ENCODE measurements at regions not wholly inside any gene's neighbourhood (a gene's known extent, or its start where the extent isn't known, plus 50 kb on each side); places are given as distances from the start of the nearest gene placed in this dataset.

DNA sequence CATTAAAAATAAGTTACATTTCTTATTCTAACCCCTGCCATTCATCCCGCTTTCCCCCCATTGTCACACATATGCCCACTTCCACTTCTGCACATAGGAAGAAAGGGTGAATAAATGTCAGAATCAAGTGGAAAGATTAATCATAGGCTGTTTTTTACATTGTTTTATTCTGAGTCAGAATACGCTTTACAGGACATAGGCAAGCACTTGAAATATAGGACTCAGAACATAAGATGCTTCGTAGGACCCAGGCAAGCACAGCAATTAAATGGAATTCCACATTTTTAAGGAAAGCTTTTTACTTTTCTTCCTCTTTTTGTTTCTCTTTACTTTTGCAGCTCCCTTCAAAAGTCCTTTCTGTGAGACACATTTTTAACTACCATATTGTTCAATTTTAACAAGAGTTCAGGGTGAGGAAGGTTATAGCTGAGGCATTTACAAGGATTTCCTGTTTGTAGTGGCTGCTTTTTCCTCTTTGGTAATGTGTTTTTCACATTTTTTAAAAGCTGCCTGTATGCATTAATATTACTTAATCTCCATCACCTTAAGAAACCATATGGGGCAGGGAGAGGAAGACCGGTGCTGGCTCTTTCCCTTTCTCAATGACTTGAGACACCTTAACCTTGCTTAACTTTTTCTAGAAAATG, 130.0 kb downstream of the TES start:
- Histone ChIP-seq H3K9me3 (ENCODE audit: control insufficient read depth in 5 of 5, low read length in 5 of 5) (no peaks in the 10 kb centered on the region), H3K27ac (ENCODE audit: low read depth, low read length) (peak overlapping the region; percentile 76), H3K4me1 (ENCODE audit: control insufficient read depth in 5 of 5, insufficient read depth in 5 of 5, low read length in 5 of 5) (peaks cover 0 to 23% (median 17%) of the 10 kb centered on the region in 5 donors), H3K27me3 (ENCODE audit: control insufficient read depth in 5 of 5, insufficient read depth in 4 of 5, low read length in 5 of 5) (no peaks in the 10 kb centered on the region), H3K4me3 (ENCODE audit: low read depth in 1 of 5, low read length in 5 of 5) (no peak overlapping the region), H3K9ac (ENCODE audit: low read length in 5 of 5) (no peak overlapping the region), H3K36me3 (ENCODE audit: control insufficient read depth in 5 of 5, insufficient read depth in 5 of 5, low read length in 5 of 5) (no peaks in the 10 kb centered on the region)

DNA sequence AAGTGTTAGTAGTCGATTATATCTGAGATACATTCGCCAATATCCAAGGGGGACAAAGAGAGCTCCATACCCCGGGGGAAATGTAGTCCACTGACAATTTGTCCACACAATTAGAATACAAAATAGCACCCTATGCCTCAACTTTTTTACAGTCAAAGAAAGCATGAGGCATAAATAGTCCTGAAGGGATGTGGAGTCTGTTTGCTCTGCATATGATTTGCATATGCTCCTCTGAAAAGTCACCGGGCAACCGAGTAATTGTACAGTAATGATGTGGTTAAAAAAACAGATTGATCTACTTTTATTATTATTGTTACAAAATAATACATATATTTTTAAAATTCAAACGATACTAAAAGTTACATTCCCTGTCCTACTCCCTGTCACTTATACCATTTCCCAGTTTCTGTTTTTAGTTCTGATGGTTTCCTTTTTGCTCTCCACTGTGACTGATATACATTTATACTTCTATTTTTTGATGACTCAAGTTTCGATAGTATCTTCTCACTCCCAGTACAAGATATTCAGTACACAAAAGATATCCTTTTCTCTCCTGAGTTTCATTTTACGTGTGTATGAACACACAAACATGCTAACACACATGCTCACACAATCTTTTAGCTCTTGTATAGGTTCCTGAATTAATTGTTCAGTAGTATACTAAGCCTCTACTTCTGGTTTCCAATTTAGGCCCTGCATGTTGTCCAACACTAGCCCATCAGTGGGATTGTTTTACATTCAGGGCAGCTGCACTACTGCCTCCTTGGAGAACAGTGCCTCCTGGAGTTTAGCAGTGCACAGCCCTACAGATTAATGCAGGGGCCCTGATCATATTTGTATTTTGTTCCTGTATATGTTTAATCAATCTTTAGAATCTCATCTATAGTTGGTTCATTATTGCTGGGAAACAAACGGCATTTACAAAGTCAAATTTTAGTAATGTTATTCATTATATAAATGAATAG, 130.9 kb downstream of the TES start:
- Histone ChIP-seq H3K36me3 (ENCODE audit: control insufficient read depth in 5 of 5, insufficient read depth in 5 of 5, low read length in 5 of 5) (no peaks in the 10 kb centered on the region), H3K27ac (ENCODE audit: low read depth, low read length) (peak overlapping the region; percentile 76), H3K4me1 (ENCODE audit: control insufficient read depth in 5 of 5, insufficient read depth in 5 of 5, low read length in 5 of 5) (peaks cover 0 to 23% (median 17%) of the 10 kb centered on the region in 5 donors), H3K4me3 (ENCODE audit: low read depth in 1 of 5, low read length in 5 of 5) (no peak overlapping the region), H3K27me3 (ENCODE audit: control insufficient read depth in 5 of 5, insufficient read depth in 4 of 5, low read length in 5 of 5) (no peaks in the 10 kb centered on the region), H3K9me3 (ENCODE audit: control insufficient read depth in 5 of 5, low read length in 5 of 5) (peaks cover 0 to under 1% (median 0%) of the 10 kb centered on the region in 5 donors), H3K9ac (ENCODE audit: low read length in 5 of 5) (no peak overlapping the region)

DNA sequence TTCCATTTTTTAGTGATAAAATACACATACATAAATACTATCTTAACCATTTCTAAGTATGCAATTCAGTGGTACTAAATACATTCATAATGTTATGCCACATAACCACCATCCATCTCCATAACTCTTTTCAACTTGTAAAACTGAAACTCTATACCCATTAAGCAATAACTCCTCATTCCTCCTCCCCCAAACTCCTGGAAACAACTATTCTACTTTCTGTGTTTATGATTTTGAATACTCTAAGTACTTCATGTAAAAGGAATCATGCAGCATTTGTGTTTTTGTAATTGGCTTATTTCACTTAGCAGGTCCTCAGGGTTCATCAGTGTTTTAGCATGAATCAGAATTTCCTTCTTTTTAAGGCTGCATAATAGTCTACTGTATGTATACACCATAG, 131.8 kb downstream of the TES start:
- H3K9me3 ChIP-seq (ENCODE audit: control insufficient read depth in 5 of 5, low read length in 5 of 5), result peaks cover 0 to 4% (median 0%) of the 10 kb centered on the region in 5 donors
- no peaks in the 10 kb centered on the region for H3K27me3 ChIP-seq (ENCODE audit: control insufficient read depth in 5 of 5, insufficient read depth in 4 of 5, low read length in 5 of 5)
- peaks cover 0 to 23% (median 17%) of the 10 kb centered on the region in 5 donors for H3K4me1 ChIP-seq (ENCODE audit: control insufficient read depth in 5 of 5, insufficient read depth in 5 of 5, low read length in 5 of 5)
- H3K9ac ChIP-seq (ENCODE audit: low read length in 5 of 5), result no peak overlapping the region
- H3K27ac ChIP-seq (ENCODE audit: low read depth, low read length), result peak overlapping the region; percentile 76
- H3K4me3 ChIP-seq (ENCODE audit: low read depth in 1 of 5, low read length in 5 of 5), result no peak overlapping the region
- no peaks in the 10 kb centered on the region for H3K36me3 ChIP-seq (ENCODE audit: control insufficient read depth in 5 of 5, insufficient read depth in 5 of 5, low read length in 5 of 5)

DNA sequence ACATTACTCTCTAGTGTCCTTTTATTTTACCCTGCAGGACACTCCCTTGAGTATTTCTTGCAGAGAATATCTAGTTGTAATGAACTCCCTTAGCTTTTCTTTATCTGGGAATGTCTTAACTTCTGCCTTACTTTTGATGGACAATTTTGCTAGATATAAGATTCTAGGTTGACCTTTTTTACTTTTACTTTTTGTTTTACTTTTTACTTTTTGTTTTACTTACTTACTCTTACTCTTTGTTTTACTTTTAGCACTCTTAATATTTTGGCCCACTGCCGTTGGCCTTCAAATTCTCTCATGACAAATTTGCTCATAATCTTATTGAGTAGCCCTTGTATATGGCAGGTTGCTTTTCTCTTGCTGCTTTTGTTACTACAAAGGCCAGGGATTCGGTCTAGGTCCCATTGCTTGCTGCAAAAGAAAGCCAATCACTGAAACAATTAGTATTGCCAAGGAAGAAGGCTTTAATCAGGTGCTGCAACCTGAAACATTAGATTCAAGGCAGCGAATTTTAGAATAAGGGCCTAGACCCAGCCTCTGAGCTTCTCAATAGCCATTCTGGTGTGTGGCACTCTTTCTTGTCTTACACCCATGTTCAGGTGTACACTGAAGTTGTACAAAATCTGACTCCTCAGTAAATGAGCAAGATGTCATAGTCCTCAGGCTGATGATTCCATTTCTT, 137.0 kb downstream of the TES start:
- H3K27ac ChIP-seq (ENCODE audit: low read depth, low read length), result no peak overlapping the region
- no peak overlapping the region for H3K4me3 ChIP-seq (ENCODE audit: low read depth in 1 of 5, low read length in 5 of 5)
- H3K9me3 ChIP-seq (ENCODE audit: control insufficient read depth in 5 of 5, low read length in 5 of 5), result peaks cover 0 to 6% (median 0%) of the 10 kb centered on the region in 5 donors
- no peaks in the 10 kb centered on the region for H3K36me3 ChIP-seq (ENCODE audit: control insufficient read depth in 5 of 5, insufficient read depth in 5 of 5, low read length in 5 of 5)
- H3K27me3 ChIP-seq (ENCODE audit: control insufficient read depth in 5 of 5, insufficient read depth in 4 of 5, low read length in 5 of 5), result no peaks in the 10 kb centered on the region
- no peak overlapping the region for H3K9ac ChIP-seq (ENCODE audit: low read length in 5 of 5)
- H3K4me1 ChIP-seq (ENCODE audit: control insufficient read depth in 5 of 5, insufficient read depth in 5 of 5, low read length in 5 of 5), result peaks cover 0 to 7% (median 0%) of the 10 kb centered on the region in 5 donors

DNA sequence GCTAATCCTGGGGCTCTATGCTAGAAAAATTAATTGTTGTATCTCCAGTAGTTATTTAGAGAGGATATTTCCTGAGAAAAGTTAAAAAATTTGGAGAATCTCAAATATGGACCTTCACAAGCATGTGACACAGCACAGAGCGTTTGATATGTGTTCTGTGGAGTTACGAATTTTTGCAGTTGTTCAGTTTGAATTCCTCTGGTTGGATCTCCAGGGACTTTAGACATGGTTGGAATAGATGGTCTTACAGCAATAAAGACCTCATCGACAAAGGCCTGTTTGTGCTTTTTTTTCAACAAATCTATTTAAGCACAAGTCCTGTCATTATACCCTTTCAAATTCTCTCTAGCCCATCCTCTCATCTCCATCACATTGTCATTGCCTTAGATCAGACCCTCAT, 138.0 kb downstream of the TES start:
- H3K27ac ChIP-seq (ENCODE audit: low read depth, low read length), result no peak overlapping the region
- H3K36me3 ChIP-seq (ENCODE audit: control insufficient read depth in 5 of 5, insufficient read depth in 5 of 5, low read length in 5 of 5), result no peaks in the 10 kb centered on the region
- H3K4me1 ChIP-seq (ENCODE audit: control insufficient read depth in 5 of 5, insufficient read depth in 5 of 5, low read length in 5 of 5), result peaks cover 0 to 7% (median 4%) of the 10 kb centered on the region in 5 donors
- no peak overlapping the region for H3K9ac ChIP-seq (ENCODE audit: low read length in 5 of 5)
- no peaks in the 10 kb centered on the region for H3K27me3 ChIP-seq (ENCODE audit: control insufficient read depth in 5 of 5, insufficient read depth in 4 of 5, low read length in 5 of 5)
- peaks cover 0 to 6% (median 0%) of the 10 kb centered on the region in 5 donors for H3K9me3 ChIP-seq (ENCODE audit: control insufficient read depth in 5 of 5, low read length in 5 of 5)
- no peak overlapping the region for H3K4me3 ChIP-seq (ENCODE audit: low read depth in 1 of 5, low read length in 5 of 5)

DNA sequence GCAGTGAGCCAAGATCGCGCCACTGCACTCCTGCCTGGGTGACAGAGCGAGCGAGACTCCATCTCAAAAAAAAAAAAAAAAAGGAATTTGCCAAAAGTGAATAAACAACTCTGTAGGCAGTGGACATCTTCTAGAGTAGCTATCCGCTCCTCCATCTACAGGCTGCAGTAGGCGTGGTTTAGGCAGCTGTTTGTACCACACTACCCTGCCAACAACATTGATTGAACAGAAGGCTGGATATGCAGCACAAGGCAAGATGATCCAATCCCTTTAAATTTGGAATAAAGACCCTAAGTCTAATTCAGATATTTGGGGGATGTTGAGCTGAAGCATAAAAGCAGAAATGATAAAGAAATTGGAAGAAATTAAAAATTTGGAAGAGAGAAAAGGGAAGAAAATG, 141.6 kb downstream of the TES start:
- Histone ChIP-seq H3K36me3 (ENCODE audit: control insufficient read depth in 5 of 5, insufficient read depth in 5 of 5, low read length in 5 of 5) (no peaks in the 10 kb centered on the region), H3K4me1 (ENCODE audit: control insufficient read depth in 5 of 5, insufficient read depth in 5 of 5, low read length in 5 of 5) (peaks cover 10 to 39% (median 36%) of the 10 kb centered on the region in 5 donors), H3K27me3 (ENCODE audit: control insufficient read depth in 5 of 5, insufficient read depth in 4 of 5, low read length in 5 of 5) (no peaks in the 10 kb centered on the region), H3K27ac (ENCODE audit: low read depth, low read length) (peak overlapping the region; percentile 98), H3K9ac (ENCODE audit: low read length in 5 of 5) (no peak overlapping the region), H3K9me3 (ENCODE audit: control insufficient read depth in 5 of 5, low read length in 5 of 5) (peaks cover 0 to 2% (median 0%) of the 10 kb centered on the region in 5 donors), H3K4me3 (ENCODE audit: low read depth in 1 of 5, low read length in 5 of 5) (no peak overlapping the region)

DNA sequence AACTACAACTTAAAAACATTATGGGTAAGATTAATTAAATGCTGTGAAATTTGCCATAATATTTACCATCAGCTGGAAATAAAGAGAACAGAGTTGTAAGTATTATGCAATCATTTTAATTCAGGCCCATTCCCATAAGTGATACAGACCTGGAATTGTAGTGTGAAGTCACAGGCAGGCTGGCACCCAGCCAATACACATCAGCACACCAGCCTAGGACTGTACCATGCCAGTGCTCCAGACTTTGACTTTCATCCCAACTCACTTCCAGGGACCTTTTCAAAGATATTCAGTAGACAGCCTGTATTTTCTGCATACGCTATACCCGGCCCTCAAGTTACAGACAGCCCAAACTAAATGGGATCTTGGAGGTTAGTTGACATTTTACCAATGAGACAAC, 143.3 kb downstream of the TES start:
- Histone ChIP-seq H3K27me3 (ENCODE audit: control insufficient read depth in 5 of 5, insufficient read depth in 4 of 5, low read length in 5 of 5) (no peaks in the 10 kb centered on the region), H3K4me3 (ENCODE audit: low read depth in 1 of 5, low read length in 5 of 5) (peak overlapping the region in 1 of 5 donors; percentile 29), H3K36me3 (ENCODE audit: control insufficient read depth in 5 of 5, insufficient read depth in 5 of 5, low read length in 5 of 5) (no peaks in the 10 kb centered on the region), H3K4me1 (ENCODE audit: control insufficient read depth in 5 of 5, insufficient read depth in 5 of 5, low read length in 5 of 5) (peaks cover 15 to 54% (median 48%) of the 10 kb centered on the region in 5 donors), H3K27ac (ENCODE audit: low read depth, low read length) (peak overlapping the region; percentile 98), H3K9me3 (ENCODE audit: control insufficient read depth in 5 of 5, low read length in 5 of 5) (no peaks in the 10 kb centered on the region), H3K9ac (ENCODE audit: low read length in 5 of 5) (peak overlapping the region in 2 of 5 donors; percentile 25 to 91)

DNA sequence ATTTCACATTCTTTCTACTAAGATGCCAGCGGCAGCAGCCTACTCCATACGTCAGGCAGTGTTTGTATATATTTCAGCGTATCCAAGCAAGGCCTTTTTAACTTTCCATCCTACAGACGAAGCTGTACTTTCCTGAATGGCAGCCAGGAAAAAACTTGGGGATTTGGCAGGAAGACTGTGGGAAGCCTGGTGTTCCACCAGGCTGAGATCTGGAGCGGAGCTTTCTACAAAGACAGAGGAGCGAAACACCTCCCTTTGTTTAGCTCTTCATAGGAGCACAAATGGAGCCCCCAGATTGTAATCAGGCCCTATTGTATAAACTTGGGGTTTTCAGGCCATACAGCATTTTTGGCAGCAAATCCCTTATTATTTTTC, 143.8 kb downstream of the TES start:
- H3K9me3 ChIP-seq (ENCODE audit: control insufficient read depth in 5 of 5, low read length in 5 of 5), result no peaks in the 10 kb centered on the region
- peak overlapping the region in 4 of 5 donors; percentile 5 to 91 (median 30) for H3K9ac ChIP-seq (ENCODE audit: low read length in 5 of 5)
- no peaks in the 10 kb centered on the region for H3K36me3 ChIP-seq (ENCODE audit: control insufficient read depth in 5 of 5, insufficient read depth in 5 of 5, low read length in 5 of 5)
- H3K4me1 ChIP-seq (ENCODE audit: control insufficient read depth in 5 of 5, insufficient read depth in 5 of 5, low read length in 5 of 5), result peaks cover 15 to 54% (median 48%) of the 10 kb centered on the region in 5 donors
- H3K4me3 ChIP-seq (ENCODE audit: low read depth in 1 of 5, low read length in 5 of 5), result peak overlapping the region in 1 of 5 donors; percentile 29
- peak overlapping the region; percentile 98 for H3K27ac ChIP-seq (ENCODE audit: low read depth, low read length)
- H3K27me3 ChIP-seq (ENCODE audit: control insufficient read depth in 5 of 5, insufficient read depth in 4 of 5, low read length in 5 of 5), result no peaks in the 10 kb centered on the region

DNA sequence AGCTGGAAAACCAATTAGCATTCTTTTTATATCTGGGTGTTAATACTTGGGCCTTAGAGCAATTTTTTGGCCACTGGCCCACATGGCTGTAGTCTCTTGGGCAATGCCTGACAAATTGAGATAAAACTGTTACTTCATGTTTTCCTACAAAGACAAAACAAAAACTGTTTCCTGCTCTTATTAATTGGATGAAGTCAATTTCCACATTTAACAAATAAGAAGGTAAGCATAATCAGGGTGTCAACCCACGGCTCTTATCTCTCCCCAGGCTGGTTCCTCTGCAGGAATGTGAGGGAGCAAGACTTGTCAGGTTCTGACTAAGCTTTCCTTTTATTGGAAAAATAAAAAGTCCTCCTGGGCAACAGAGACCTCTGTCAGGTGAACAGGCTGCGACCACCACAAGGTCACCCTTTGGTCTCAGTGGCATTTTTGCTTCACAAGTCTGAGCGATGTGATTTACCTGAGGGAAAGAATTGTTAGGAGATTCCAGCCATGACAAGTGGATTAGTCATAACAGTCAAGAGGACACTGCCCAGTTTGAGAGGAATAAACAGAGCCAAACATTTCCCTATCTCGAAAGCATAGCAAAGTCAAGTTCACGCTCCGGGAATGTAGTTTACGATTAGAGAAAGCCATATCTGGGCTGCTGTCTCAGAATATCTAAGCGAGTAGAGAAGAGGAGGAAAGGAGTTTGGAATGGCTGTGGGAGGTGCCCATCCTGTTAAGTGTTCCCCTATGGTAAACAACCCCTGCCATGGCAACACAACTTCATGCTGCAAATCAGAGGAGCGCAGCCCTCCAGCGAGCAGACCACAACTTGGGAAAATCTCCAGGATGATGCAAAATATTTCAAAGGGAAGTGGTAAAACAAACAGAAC, 144.4 kb downstream of the TES start:
- H3K27ac ChIP-seq (ENCODE audit: low read depth, low read length), result peak overlapping the region; percentile 98
- no peaks in the 10 kb centered on the region for H3K36me3 ChIP-seq (ENCODE audit: control insufficient read depth in 5 of 5, insufficient read depth in 5 of 5, low read length in 5 of 5)
- no peaks in the 10 kb centered on the region for H3K27me3 ChIP-seq (ENCODE audit: control insufficient read depth in 5 of 5, insufficient read depth in 4 of 5, low read length in 5 of 5)
- peak overlapping the region in 4 of 5 donors; percentile 31 to 45 (median 40) for H3K4me3 ChIP-seq (ENCODE audit: low read depth in 1 of 5, low read length in 5 of 5)
- H3K9ac ChIP-seq (ENCODE audit: low read length in 5 of 5), result peak overlapping the region in 4 of 5 donors; percentile 10 to 91 (median 64)
- H3K9me3 ChIP-seq (ENCODE audit: control insufficient read depth in 5 of 5, low read length in 5 of 5), result no peaks in the 10 kb centered on the region
- peaks cover 15 to 54% (median 48%) of the 10 kb centered on the region in 5 donors for H3K4me1 ChIP-seq (ENCODE audit: control insufficient read depth in 5 of 5, insufficient read depth in 5 of 5, low read length in 5 of 5)

Data from subcutaneous abdominal adipose tissue (tissue), 5 donors.